ENCODE measurements at regions not wholly inside any gene's neighbourhood (a gene's known extent, or its start where the extent isn't known, plus 50 kb on each side); places are given as distances from the start of the nearest gene placed in this dataset.

DNA sequence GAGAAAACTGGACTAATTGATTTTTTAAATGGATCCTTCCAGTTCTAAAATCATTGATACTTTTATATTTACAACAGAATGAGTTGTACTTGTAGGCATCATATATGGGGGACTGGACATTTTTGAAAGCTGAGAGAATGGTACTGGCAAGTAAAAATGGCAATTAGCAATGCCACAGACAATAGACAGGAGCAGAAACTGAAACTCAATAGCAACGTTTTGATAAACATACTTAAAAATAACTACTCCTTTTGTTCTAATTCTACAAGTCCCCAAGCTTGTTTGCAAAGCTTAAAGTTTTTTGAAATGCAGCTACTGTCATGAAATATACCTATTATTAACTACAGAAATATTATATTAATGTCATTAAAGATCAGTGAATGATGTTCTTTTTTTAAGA is 52.8 kb upstream of the FBXL7 start:
- intact Hi-C loops (cut with micrococcal nuclease), result no loop called here
- TF ChIP-seq, protein P1, sequence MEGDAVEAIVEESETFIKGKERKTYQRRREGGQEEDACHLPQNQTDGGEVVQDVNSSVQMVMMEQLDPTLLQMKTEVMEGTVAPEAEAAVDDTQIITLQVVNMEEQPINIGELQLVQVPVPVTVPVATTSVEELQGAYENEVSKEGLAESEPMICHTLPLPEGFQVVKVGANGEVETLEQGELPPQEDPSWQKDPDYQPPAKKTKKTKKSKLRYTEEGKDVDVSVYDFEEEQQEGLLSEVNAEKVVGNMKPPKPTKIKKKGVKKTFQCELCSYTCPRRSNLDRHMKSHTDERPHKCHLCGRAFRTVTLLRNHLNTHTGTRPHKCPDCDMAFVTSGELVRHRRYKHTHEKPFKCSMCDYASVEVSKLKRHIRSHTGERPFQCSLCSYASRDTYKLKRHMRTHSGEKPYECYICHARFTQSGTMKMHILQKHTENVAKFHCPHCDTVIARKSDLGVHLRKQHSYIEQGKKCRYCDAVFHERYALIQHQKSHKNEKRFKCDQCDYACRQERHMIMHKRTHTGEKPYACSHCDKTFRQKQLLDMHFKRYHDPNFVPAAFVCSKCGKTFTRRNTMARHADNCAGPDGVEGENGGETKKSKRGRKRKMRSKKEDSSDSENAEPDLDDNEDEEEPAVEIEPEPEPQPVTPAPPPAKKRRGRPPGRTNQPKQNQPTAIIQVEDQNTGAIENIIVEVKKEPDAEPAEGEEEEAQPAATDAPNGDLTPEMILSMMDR (IDR thresholded peaks at IDR 0.05), result no peak
- no peak for DNase-seq
- WGBS (ENCODE audit: insufficient coverage), result 42% methylated on average over 1 of the region's 1 CpG
- Mint-ChIP-seq H3K36me3 (no peaks in the 10 kb centered on the region), H3K4me1 (no peaks in the 10 kb centered on the region), H3K4me3 (no peak overlapping the region), H3K27ac (no peak overlapping the region), H3K27me3 (ENCODE audit: low read depth in 2 of 2) (no peaks in the 10 kb centered on the region), H3K9me3 (peaks cover 5 to 18% of the 10 kb centered on the region in 2 donors)
- ATAC-seq, result no peak
- H3K4me3 ChIP-seq (ENCODE audit: low read length), result no peak overlapping the region
- no peak overlapping the region for H3K27ac ChIP-seq (ENCODE audit: low read length)
- no peaks in the 10 kb centered on the region for H3K27me3 ChIP-seq (ENCODE audit: control insufficient read depth, insufficient read depth, low read length)
- no peaks in the 10 kb centered on the region for H3K4me1 ChIP-seq (ENCODE audit: control insufficient read depth, insufficient read depth, low read length)
- H3K36me3 ChIP-seq (ENCODE audit: control insufficient read depth, insufficient read depth, low read length), result no peaks in the 10 kb centered on the region
- peaks cover 9% of the 10 kb centered on the region for H3K9me3 ChIP-seq (ENCODE audit: control insufficient read depth, insufficient read depth, low read length)

DNA sequence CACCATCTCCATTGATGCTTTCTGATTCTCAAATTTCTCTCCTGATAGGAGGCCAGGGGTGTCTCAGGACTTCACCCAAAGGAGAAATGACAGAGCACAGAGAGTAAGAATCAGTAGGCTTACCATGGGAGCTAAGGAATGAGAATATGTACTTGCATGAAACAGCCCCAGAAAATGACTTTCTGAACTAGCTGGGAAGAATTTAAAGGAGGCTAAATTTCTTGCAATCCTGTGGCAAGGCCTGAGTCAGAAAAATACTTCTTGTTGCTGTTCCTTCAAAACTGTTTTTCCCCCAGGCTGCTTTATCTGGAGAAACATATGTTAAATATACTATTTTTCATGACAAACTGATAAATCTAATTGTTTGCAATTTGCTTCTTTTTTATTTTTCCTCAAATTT is 53.4 kb upstream of the FBXL7 start:
- H3K27ac ChIP-seq (ENCODE audit: low read length), result no peak overlapping the region
- Mint-ChIP-seq H3K27me3 (ENCODE audit: low read depth in 2 of 2) (no peaks in the 10 kb centered on the region), H3K4me3 (no peak overlapping the region), H3K36me3 (no peaks in the 10 kb centered on the region), H3K27ac (no peak overlapping the region), H3K4me1 (no peaks in the 10 kb centered on the region), H3K9me3 (peaks cover 5 to 21% of the 10 kb centered on the region in 2 donors)
- H3K27me3 ChIP-seq (ENCODE audit: control insufficient read depth, insufficient read depth, low read length), result no peaks in the 10 kb centered on the region
- no peak overlapping the region for H3K4me3 ChIP-seq (ENCODE audit: low read length)
- TF ChIP-seq, protein P1 (IDR thresholded peaks at IDR 0.05), result no peak
- H3K36me3 ChIP-seq (ENCODE audit: control insufficient read depth, insufficient read depth, low read length), result no peaks in the 10 kb centered on the region
- peaks cover 9% of the 10 kb centered on the region for H3K9me3 ChIP-seq (ENCODE audit: control insufficient read depth, insufficient read depth, low read length)
- no peak for ATAC-seq
- intact Hi-C loops (cut with micrococcal nuclease), result no loop called here
- no peak for DNase-seq
- H3K4me1 ChIP-seq (ENCODE audit: control insufficient read depth, insufficient read depth, low read length), result no peaks in the 10 kb centered on the region

DNA sequence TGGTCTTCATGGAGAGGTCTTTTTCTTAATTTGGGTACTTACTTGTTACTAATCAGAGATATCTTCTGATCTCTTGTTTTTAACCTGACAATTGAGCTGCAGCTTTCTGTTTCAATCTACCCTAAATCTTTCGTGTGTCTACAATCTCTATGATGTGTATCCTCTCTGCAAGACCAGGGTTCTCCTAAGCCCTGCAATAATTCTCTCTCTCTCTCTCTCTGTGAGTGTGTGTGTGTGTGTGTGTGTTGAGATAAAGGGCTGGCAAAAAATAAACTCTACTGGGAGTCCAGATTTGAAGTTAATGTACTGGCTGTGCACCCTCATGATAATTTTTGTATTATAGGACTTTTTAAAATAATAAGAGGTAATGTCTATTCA is 57.8 kb upstream of the FBXL7 start:
- TF ChIP-seq, protein P1 (IDR thresholded peaks at IDR 0.05), result no peak
- H3K27ac ChIP-seq (ENCODE audit: low read length), result no peak overlapping the region
- no peaks in the 10 kb centered on the region for H3K27me3 ChIP-seq (ENCODE audit: control insufficient read depth, insufficient read depth, low read length)
- DNase-seq (no peak), ATAC-seq (no peak)
- H3K4me3 ChIP-seq (ENCODE audit: low read length), result no peak overlapping the region
- 100% methylated on average over 1 of the region's 1 CpG for WGBS (ENCODE audit: insufficient coverage)
- no peaks in the 10 kb centered on the region for H3K27me3 Mint-ChIP-seq (ENCODE audit: low read depth in 2 of 2)
- no peaks in the 10 kb centered on the region for H3K4me1 Mint-ChIP-seq
- no peaks in the 10 kb centered on the region for H3K4me1 ChIP-seq (ENCODE audit: control insufficient read depth, insufficient read depth, low read length)
- intact Hi-C loops (cut with micrococcal nuclease), result no loop called here
- no peaks in the 10 kb centered on the region for H3K36me3 Mint-ChIP-seq
- no peaks in the 10 kb centered on the region for H3K36me3 ChIP-seq (ENCODE audit: control insufficient read depth, insufficient read depth, low read length)
- H3K4me3 Mint-ChIP-seq, result no peak overlapping the region
- peaks cover 4% of the 10 kb centered on the region for H3K9me3 ChIP-seq (ENCODE audit: control insufficient read depth, insufficient read depth, low read length)
- no peak overlapping the region for H3K27ac Mint-ChIP-seq
- peaks cover 13 to 31% of the 10 kb centered on the region in 2 donors for H3K9me3 Mint-ChIP-seq

DNA sequence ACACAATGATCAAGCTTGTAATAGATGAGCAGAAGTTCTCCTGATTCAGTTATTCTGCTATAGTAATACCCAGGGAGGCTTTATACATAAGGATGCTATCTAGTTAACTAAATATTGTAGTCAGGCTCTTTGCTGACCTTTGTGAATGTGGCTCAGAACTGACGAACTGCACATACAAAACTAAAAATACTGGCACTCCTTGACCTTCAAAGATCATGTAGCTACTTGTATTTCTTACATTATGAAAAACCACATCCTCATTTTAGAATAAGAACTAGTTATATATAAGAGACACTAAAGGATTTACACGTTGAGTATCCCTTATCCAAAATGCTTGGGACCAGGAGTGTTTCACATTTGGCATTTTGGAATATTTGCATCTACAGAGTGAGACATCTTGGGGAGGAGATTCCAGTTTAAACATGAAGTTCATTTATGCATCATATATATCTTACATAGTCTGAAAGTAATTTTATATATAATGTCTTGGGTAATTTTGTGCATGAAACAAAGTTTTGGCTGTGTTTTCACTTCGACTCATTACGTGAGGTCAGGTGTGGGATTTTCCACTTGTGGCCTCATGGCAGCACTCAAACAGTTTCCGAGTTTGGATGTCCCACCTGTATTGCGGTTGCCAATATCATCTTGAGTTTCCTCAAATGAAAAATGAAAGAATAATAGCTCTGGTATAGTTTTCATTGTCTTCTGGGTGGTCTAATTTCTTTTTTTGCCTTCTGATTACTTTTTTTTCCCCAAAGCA is 58.4 kb upstream of the FBXL7 start:
- 88% methylated on average over 4 of the region's 6 CpGs for WGBS (ENCODE audit: insufficient coverage)
- ATAC-seq, result no peak

More for the DNA sequence above, 58.4 kb upstream of the FBXL7 start:
- Mint-ChIP-seq H3K36me3 (no peaks in the 10 kb centered on the region), H3K27me3 (ENCODE audit: low read depth in 2 of 2) (no peaks in the 10 kb centered on the region), H3K4me3 (no peak overlapping the region), H3K27ac (no peak overlapping the region), H3K9me3 (peaks cover 13 to 31% of the 10 kb centered on the region in 2 donors), H3K4me1 (no peaks in the 10 kb centered on the region)
- peaks cover 4% of the 10 kb centered on the region for H3K9me3 ChIP-seq (ENCODE audit: control insufficient read depth, insufficient read depth, low read length)
- intact Hi-C loops (cut with micrococcal nuclease), result no loop called here
- no peak overlapping the region for H3K27ac ChIP-seq (ENCODE audit: low read length)
- H3K27me3 ChIP-seq (ENCODE audit: control insufficient read depth, insufficient read depth, low read length), result no peaks in the 10 kb centered on the region
- H3K36me3 ChIP-seq (ENCODE audit: control insufficient read depth, insufficient read depth, low read length), result no peaks in the 10 kb centered on the region
- H3K4me1 ChIP-seq (ENCODE audit: control insufficient read depth, insufficient read depth, low read length), result no peaks in the 10 kb centered on the region
- TF ChIP-seq, protein P1 (IDR thresholded peaks at IDR 0.05), result no peak
- H3K4me3 ChIP-seq (ENCODE audit: low read length), result no peak overlapping the region
- DNase-seq, result no peak

All from natural killer cell (primary cell).